ENCODE measurements at regions not wholly inside any gene's neighbourhood (a gene's known extent, or its start where the extent isn't known, plus 50 kb on each side); places are given as distances from the start of the nearest gene placed in this dataset.
A peak's percentile ranks its signal among the peaks of the same experiment; 100 is the strongest.
"Not testable (repeated sequence)": the region's sequence is repeated elsewhere in the genome, so short reads cannot be mapped to it uniquely, and the experiment has no call there.

- no peak for DNase-seq
Measured at GRCh38 chr13:72571191-72571590, 156.2 kb downstream of the MZT1 start.

- DNase-seq = peak; percentile 42
Measured at GRCh38 chr13:72570019-72570418, 157.4 kb downstream of the MZT1 start.

DNA sequence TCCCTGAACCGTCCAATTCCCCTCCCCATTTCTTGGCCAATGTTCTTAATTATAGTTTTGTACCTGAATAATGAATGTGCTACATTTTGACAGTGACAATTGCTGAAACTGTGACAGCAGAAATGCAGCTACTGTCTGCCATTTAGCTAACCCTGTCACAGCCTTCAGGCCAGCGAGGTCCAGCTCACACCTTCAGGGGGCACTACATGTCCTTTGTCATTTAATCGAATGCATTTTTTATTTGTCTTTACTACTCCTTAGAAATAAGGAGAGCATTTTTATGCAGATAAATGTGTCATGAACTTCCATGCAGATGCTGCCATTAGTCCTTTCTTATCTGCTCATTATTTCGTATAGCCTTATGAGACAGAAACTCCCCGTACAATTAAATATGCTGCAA is 159.9 kb downstream of the MZT1 start:
- DNase-seq = no peak

- DNase-seq = no peak
Measured at GRCh38 chr13:72566526-72566925, 160.9 kb downstream of the MZT1 start.

DNA sequence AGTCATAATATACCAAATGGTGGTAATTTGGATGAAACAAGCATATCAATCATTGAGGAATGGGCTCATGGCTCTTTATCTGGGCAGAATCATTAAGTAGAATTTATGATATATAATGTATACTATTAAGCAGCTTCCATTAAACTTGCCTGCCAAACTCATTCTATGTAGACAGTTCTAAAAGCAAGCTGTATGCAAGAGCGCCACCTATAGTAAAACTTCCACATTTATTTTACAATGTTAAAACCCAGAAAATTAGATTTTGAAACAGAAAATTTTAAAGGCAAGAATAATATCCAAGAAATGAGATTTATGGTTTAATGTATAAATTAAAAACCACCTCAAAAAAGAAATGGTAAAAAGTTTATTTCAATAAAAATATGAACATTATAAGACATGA is 161.5 kb downstream of the MZT1 start:
- no peak for DNase-seq

DNA sequence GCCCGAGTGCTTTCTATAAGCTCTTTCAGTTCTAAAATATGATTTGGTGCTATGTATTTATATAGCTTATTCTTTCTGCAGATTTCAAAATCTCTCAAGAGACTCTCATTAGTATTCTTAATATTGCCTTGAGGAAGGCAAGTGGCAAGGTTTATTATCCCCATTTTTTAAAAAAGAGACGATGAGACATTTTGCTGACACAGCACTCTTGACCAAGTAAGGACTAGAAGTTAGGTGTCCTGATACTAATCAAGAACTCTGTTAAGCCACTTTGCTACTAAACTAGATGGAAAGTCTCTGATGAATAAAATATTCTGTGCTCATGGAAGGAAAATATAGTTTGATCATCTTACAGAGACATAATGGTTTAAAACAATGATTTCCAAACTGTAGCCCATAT is 164.7 kb downstream of the MZT1 start:
- DNase-seq = no peak

GRCh38 chr13:72561791-72562190 is 165.6 kb downstream of the MZT1 start:
- DNase-seq = no peak

GRCh38 chr13:72559716-72560115 is 167.7 kb downstream of the MZT1 start:
- DNase-seq = no peak

- no peak for DNase-seq
Measured at GRCh38 chr13:72556945-72557344, 170.5 kb downstream of the MZT1 start.

- no peak for DNase-seq
Measured at GRCh38 chr13:72555601-72556000, 171.8 kb downstream of the MZT1 start.

DNA sequence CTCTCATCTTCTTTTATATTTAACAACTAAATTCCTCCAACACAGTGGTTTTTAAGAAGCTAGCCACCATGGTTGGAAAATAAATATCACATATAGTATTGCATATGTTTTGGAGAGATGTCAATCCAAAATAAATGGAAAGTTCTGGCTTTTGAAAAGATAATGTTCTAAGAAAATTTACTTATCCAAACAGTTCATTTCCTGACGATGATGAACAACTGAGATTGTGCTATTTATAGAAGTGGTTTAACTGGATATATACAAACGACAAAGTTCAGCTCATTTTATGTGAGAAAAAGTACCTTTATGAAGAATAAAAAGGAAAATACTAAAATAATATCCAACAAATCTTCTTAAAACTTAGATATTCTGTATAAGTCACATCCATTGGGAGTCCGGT is 174.7 kb downstream of the MZT1 start:
- DNase-seq = no peak

DNA sequence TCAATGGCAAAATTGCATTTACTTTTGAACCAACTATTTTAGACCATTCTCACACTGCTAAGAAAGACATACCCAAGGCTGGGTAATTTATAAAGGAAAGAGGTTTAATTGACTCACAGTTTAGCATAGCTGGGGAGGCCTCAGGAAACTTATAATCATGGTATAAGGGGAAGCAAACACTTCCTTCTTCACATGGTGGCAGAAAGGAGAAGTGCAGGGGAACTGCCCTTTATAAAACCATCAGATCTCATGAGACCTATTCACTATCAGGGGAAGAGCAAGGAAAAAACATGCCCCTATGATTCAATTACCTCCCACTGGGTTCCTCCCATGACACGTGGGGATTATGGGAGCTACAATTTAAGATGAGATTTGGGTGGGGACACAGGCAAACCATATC is 181.5 kb downstream of the MZT1 start:
- not testable (repeated sequence) for DNase-seq

- no peak for DNase-seq
Measured at GRCh38 chr13:72545030-72545719, 182.3 kb downstream of the MZT1 start.

GRCh38 chr13:72544042-72544441 is 183.4 kb downstream of the MZT1 start:
- DNase-seq = no peak

DNA sequence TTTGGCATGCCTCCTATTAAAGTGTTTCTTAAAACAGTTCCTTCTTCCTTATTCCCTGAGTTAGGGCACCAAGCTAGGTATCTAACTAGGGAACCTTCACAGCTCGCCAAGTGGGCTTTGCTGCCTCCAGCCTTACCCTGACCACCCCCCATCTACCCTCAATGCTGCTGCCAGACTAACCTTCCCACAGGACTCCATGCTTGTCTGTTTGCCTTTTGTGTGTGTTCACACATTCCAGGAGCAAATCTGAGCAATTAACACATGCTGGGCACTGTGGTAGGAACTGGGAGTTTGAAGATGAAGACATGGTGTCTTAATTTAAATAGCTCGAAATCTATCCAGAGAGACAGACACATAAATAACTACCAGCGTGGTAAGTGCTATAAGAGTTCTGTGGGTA is 185.2 kb downstream of the MZT1 start:
- DNase-seq = no peak

DNA sequence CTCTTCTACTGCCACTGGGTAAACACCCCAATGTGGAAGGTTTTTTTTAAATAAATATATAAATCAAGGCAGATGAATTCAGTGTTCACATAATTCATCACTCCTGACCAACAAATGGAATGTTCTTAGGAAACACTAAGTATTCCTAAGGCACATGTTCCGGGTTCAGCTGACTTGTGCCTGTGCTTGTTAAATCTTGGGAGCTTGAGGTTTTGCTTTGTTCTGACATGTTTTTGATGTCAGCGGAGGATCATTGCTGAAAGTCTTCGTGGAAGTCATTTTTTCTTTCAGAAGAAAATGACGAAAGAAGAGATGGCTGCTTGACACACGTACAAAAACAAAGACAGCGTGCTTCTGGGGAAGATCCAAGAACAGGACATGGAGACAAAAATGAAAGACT is 185.8 kb downstream of the MZT1 start:
- no peak for DNase-seq

GRCh38 chr13:72540881-72541280 is 186.5 kb downstream of the MZT1 start:
- DNase-seq = no peak

GRCh38 chr13:72539925-72540324 is 187.5 kb downstream of the MZT1 start:
- DNase-seq = no peak

DNA sequence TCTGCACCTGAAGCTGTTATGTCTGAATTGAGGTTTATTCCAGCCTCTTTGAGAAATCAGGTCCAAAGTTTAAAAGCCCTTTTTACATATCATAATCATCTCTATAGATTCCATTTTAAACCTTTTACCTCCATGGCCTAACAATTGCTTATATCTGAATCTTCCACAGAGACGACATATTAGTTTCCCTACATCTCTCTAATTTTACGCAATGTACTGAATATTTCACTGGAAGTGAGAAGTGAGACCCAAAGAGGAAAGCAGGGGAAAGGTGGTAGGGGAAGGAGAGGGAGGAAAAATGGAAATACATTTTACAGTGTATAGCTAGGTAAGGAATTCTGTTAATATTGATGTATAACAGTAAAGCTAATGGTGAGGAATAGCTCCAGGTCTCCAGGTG is 189.6 kb downstream of the MZT1 start:
- DNase-seq = no peak

- no peak for DNase-seq
Measured at GRCh38 chr13:72537395-72537780, 190.0 kb downstream of the MZT1 start.

DNA sequence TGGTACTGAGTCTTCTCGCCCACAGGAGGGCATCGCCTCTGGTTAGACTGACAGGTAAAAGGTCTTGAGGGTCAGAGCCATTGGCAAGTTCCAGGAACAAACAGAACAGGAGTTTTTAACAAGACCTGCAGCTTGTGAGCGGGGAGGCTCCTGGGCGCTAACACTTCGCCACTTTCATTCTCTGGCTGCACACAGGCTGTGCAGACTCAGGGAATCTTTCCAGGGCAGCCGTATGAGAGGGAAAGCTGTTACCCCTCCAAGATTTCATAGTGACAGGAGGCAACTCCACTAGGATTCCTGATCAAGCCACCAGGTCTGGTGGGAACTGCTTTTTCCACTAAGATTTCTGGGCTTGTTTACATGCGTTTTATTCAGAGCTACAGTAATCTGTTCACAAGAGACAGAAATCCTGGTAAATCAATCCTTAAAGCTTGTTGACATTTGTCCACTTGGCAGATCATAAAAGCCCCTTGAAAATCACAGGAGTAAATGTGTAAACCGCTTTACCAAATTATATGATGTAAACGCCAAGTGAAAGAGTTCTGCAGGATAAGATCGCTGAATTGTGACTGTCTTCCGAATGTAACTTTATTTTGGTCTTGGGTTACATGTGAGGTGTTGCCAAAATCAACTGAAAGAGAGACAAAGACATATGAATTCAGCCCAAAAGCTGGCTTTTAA is 190.6 kb downstream of the MZT1 start:
- DNase-seq = no peak

- no peak for DNase-seq
Measured at GRCh38 chr13:72534951-72535640, 192.3 kb downstream of the MZT1 start.

DNA sequence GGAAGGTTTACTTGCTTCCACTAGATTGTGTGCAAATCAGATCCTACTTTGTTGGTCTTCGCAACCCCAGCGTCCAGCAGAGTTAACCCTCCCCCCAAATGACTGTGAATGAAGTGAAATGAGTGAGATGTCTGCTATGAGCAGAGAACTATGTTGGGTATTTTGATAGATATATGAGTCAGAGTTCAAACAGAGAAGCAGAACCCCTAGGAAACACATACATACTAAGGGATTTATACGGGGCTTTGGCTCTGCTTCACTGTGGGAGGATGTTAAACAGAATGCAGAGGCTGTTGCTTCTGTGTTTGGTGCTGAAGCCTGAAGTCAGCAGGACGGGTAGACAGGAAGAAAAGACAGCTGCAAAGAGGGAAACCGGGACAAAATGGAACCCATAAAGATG is 197.0 kb downstream of the MZT1 start:
- DNase-seq = no peak

- DNase-seq = no peak
Measured at GRCh38 chr13:72527333-72527732, 200.1 kb downstream of the MZT1 start.

Measured in MV-4-11 (cell line).